Aorta (tissue), 5 donors: ENCODE measurements at regions not wholly inside any gene's neighbourhood (a gene's known extent, or its start where the extent isn't known, plus 50 kb on each side); places are given as distances from the start of the nearest gene placed in this dataset.

Experiments
- ATAC-seq: fragments of 200-7000 bp; cut with Tn5 transposase; one replicate; pipeline ENCODE4 v1.9.1; 2022; ENCODE audit warnings: moderate library complexity; ENCODE audit not compliant: low FRiP score
- DNase-seq, 2 donors: peaks; one replicate each; pipeline ENCODE4 v3.0.0-alpha.2; 2020
- H3K27ac ChIP-seq, 2 donors: one replicate each; pipeline ENCODE4 v1.5.1; 2013; ENCODE audit warnings: low read length in 2 of 2, mild to moderate bottlenecking in 2 of 2, moderate library complexity in 2 of 2, control low read depth in 1 of 2, inconsistent platforms in 1 of 2, low read depth in 1 of 2
- H3K27me3 ChIP-seq, 2 donors: one replicate each; pipeline ENCODE4 v1.6.1; 2013; ENCODE audit warnings: control low read depth in 1 of 2, low read length in 1 of 2, mild to moderate bottlenecking in 1 of 2, moderate library complexity in 1 of 2; ENCODE audit not compliant: insufficient read depth in 2 of 2, control insufficient read depth in 1 of 2
- H3K36me3 ChIP-seq, 2 donors: one replicate each; pipeline ENCODE4 v1.6.1; 2013; ENCODE audit warnings: control low read depth in 1 of 2, low read length in 1 of 2, mild to moderate bottlenecking in 1 of 2; ENCODE audit not compliant: insufficient read depth in 2 of 2, control insufficient read depth in 1 of 2
- H3K4me1 ChIP-seq, 2 donors: one replicate each; pipeline ENCODE4 v1.6.1; 2013; ENCODE audit warnings: low read length in 2 of 2, control low read depth in 1 of 2, mild to moderate bottlenecking in 1 of 2, moderate library complexity in 1 of 2; ENCODE audit not compliant: insufficient read depth in 2 of 2, control insufficient read depth in 1 of 2
- H3K4me3 ChIP-seq, 2 donors: one replicate each; pipeline ENCODE4 v1.5.1; 2013; ENCODE audit warnings: low read length in 2 of 2, control low read depth in 1 of 2, mild to moderate bottlenecking in 1 of 2
- H3K9me3 ChIP-seq: one replicate; pipeline ENCODE4 v1.6.1; 2013; ENCODE audit warnings: mild to moderate bottlenecking, low read length; ENCODE audit not compliant: control insufficient read depth
- WGBS, 2 donors: extraction: QIAGEN DNeasy Blood & Tissue Kit; methylation state at CpG; one replicate each; pipeline ENCODE4 v1.1.7; 2013; 5-methylcytosine and 5-hydroxymethylcytosine counted together
- intact Hi-C, 2 donors: fragments of 100-400 bp; cut with DNase I; formaldehyde crosslinking; loops; one replicate each; pipeline versions ENCODE4 v1.14.2 to v1.15.0; 2022
- donor health status: healthy with polysubstance abuse.
- donor health status: Bipolar disorder and iron deficiency.
- donor health status: DM: no; HTN: no; CAD: no.
- donor health status: DM: no; HTN: no; CAD: no.
- donor health status: DM: yes; HTN: yes; CAD: no.

DNA sequence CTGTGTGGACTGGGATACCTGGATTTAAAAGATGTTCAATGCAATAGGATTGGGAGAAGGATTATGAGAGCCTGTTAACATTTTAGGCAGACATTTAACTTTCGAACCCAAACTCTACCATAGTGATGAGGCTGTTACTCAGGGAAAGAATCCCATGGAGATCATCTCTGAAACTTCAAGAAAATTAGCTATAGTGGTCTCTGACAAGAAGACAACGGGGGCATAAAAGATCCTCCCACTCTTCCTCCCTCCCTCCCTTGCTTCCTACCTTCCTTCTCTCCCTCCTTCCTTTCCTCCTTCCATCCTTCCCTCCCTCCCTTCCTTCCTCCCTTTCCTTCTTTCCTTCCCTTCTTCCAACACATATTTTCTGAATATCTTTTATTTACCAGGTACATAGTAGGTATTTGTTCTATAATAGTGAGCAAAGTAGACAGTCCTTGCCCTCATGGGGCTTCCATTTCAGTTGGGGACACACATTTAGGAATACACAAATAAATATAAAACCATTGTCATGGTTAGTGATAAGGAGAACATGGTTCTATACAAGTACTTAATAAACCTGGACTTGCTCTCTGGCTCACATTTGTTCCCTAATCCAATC, 143.2 kb downstream of the ATP6V1G3 start:
- DNase-seq (no peak), ATAC-seq (no peak)
- WGBS, 2 donors: 95% methylated on average over 2 of the region's 2 CpGs
- intact Hi-C loops: no loop called here
- Histone ChIP-seq H3K4me3 (no peak overlapping the region), H3K4me1 (no peaks in the 10 kb centered on the region), H3K9me3 (no peaks in the 10 kb centered on the region), H3K27ac (no peak overlapping the region), H3K36me3 (no peaks in the 10 kb centered on the region), H3K27me3 (no peaks in the 10 kb centered on the region)

DNA sequence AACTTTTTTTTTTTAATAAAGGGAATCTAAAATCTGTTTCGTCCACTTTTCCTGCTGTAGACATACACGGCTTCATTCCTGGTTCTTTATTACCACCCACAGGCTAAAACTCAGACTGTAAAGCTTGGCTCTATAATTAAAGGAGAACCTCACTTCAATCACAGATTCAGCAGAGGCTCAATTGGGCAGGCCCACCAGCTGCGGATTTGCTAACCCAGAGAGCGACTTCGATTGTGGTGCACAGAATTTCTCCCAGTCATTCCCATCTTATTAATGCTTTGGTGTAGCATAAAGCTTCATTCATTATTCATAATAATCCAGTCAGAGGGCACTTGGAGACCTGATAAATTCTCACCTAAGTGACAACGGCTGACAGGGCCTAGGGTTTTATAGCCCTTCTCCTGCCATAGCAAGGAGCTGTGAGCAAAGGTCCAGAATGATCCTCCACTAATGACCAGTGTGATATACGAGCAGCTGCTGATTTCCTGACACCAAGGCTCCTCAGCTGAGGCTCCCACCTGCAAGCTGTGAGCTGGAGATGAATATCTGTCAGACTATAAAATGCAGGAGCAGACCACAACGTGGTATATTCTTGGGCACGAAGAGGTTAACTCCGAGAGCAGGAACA, 149.0 kb downstream of the ATP6V1G3 start:
- Histone ChIP-seq H3K36me3 (no peaks in the 10 kb centered on the region), H3K27ac (no peak overlapping the region), H3K4me1 (no peaks in the 10 kb centered on the region), H3K27me3 (no peaks in the 10 kb centered on the region), H3K4me3 (no peak overlapping the region), H3K9me3 (no peaks in the 10 kb centered on the region)
- DNase-seq (no peak), ATAC-seq (no peak)
- intact Hi-C loops: no loop called here
- WGBS, 2 donors: 67 to 71% methylated on average over 10 of the region's 10 CpGs

DNA sequence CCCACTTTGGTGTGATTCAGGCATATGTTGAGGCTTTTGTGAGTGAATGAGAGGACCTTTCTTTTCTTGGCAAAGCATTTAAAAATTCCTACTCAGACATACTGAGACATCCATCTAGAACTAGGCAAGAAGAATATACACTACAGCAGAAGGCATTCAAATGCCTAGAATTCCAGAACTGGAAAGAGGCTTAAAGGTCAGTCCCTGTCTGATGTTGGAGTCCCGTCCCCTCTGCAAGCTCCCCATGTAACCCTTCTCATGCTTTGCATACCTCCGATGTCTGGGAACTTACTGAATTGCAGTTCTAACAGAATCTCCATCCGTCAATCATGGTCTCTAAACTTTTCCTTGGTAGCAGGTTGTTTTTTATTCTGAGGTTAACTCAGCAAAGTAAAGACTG, 152.9 kb downstream of the ATP6V1G3 start:
- Histone ChIP-seq H3K27me3 (no peaks in the 10 kb centered on the region), H3K4me1 (no peaks in the 10 kb centered on the region), H3K4me3 (no peak overlapping the region), H3K27ac (no peak overlapping the region), H3K36me3 (no peaks in the 10 kb centered on the region), H3K9me3 (no peaks in the 10 kb centered on the region)
- 31 to 37% methylated on average over 3 of the region's 3 CpGs for WGBS, 2 donors
- ATAC-seq (no peak), DNase-seq (no peak)
- intact Hi-C loops: no loop called here

DNA sequence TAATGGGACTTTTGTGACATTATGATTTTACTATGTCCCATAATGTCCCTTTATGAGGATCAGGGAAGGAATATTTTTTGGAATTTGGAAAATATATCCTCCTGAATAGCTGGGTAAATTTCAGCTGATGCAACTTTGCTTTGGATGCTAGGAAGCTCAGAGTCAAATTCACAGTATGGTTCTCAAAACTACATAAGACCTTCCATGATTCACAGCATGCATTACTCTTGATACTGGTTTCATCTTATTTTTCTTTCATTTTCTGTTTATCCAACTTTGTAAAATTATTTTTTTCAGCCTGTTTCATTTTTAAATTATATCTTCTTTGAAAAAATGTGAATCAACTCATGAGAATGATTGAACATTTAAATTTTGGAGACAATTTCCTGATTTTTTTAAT, 160.2 kb downstream of the ATP6V1G3 start:
- intact Hi-C loops: no loop called here
- Histone ChIP-seq H3K4me1 (no peaks in the 10 kb centered on the region), H3K27ac (no peak overlapping the region), H3K4me3 (no peak overlapping the region), H3K27me3 (no peaks in the 10 kb centered on the region), H3K36me3 (no peaks in the 10 kb centered on the region), H3K9me3 (peaks cover under 1% of the 10 kb centered on the region)
- DNase-seq (no peak), ATAC-seq (no peak)

DNA sequence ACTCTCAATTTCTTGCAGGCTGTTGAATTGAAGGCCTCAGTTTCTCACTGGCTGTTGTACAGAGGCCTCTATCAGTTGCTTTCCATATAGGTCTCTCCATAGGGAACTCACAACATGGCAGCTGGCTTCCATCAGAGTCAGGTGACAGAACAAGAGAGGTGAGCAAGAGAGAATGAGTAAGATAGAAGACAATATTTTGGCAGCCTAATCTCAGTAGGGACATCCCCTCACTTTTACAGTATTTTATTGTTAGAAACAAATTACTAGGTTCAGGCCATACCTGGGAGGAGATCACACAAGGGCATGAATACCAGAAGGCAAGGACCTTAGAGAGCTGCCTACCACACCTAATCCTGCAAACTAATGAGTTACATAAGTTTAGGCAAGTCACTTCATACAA, 162.8 kb downstream of the ATP6V1G3 start:
- Histone ChIP-seq H3K27me3 (no peaks in the 10 kb centered on the region), H3K4me1 (no peaks in the 10 kb centered on the region), H3K9me3 (peaks cover 4% of the 10 kb centered on the region), H3K27ac (no peak overlapping the region), H3K36me3 (no peaks in the 10 kb centered on the region), H3K4me3 (no peak overlapping the region)
- intact Hi-C loops: no loop called here
- DNase-seq (no peak), ATAC-seq (no peak)

DNA sequence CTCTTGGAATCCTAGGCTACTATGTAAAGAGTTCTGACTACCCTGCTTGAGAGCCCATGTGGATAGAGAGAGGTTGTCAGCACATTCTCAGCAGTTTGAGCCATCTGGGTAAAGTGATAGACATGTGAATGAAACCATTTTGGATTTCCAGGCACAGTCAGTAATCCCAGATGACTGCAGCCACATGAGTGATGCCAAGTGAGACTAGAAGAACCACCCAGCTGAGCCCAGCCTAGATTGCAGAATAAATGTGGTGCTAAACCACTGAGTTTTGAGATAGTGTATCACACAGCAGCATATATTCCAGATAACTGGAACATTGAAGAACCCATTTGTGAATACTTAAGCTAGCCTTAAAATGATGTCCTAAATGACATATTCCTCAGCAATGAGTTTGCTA, 166.2 kb downstream of the ATP6V1G3 start:
- ATAC-seq: no peak
- intact Hi-C loops: no loop called here
- Histone ChIP-seq H3K4me3 (no peak overlapping the region), H3K4me1 (no peaks in the 10 kb centered on the region), H3K9me3 (peaks cover 4% of the 10 kb centered on the region), H3K27me3 (no peaks in the 10 kb centered on the region), H3K36me3 (no peaks in the 10 kb centered on the region), H3K27ac (no peak overlapping the region)
- no peak for DNase-seq

DNA sequence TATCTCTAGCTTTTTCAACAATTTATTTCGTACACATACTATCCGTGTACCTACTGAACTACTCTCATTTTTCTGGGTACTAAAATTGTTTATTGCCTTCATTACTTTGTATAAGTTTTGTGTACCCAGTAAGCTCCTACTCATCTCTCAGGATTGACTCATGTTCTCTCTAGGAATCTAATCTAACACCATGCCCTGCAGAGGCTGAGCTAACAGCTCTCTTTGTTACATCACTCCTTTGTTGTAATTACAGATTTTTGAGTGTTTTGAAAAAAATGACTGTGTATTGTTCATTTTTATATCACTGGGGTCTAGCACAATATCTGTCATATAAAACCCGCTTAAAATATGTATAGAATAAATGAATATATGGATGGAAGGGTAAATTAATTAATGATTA, 167.1 kb downstream of the ATP6V1G3 start:
- 90 to 93% methylated on average over 3 of the region's 3 CpGs for WGBS, 2 donors
- DNase-seq: no peak
- H3K27ac ChIP-seq: no peak overlapping the region
- H3K4me3 ChIP-seq: no peak overlapping the region
- H3K36me3 ChIP-seq: no peaks in the 10 kb centered on the region
- intact Hi-C loops: no loop called here
- H3K9me3 ChIP-seq: peaks cover 4% of the 10 kb centered on the region
- H3K27me3 ChIP-seq: no peaks in the 10 kb centered on the region
- no peak for ATAC-seq
- H3K4me1 ChIP-seq: no peaks in the 10 kb centered on the region
